ENCODE measurements at regions not wholly inside any gene's neighbourhood (a gene's known extent, or its start where the extent isn't known, plus 50 kb on each side); places are given as distances from the start of the nearest gene placed in this dataset.

- no peak for TF ChIP-seq CTCF (IDR thresholded peaks at IDR 0.05; ENCODE audit: extremely low read depth in 1 of 2, insufficient read depth in 1 of 2, low read depth in 1 of 2, low read length in 2 of 2)
- TF ChIP-seq POLR2A (IDR thresholded peaks at IDR 0.05; ENCODE audit: low read depth, low read length), result no peak
- no peak for TF ChIP-seq POLR2AphosphoS5 (IDR thresholded peaks at IDR 0.05; ENCODE audit: insufficient read depth, low read depth, low read length)
- no peak for TF ChIP-seq JUN (IDR thresholded peaks at IDR 0.05; ENCODE audit: borderline replicate concordance, insufficient read depth, insufficient read length, low read depth)
- no peak for TF ChIP-seq EZH2 (IDR thresholded peaks at IDR 0.05; ENCODE audit: borderline replicate concordance, low read depth, low read length, severe bottlenecking)
These were observed 469.5 kb upstream of the FAM241A start for GRCh38 chr4:111675746-111676145.

Data from endothelial cell of umbilical vein (primary cell).